ENCODE measurements at regions not wholly inside any gene's neighbourhood (a gene's known extent, or its start where the extent isn't known, plus 50 kb on each side); places are given as distances from the start of the nearest gene placed in this dataset.

GRCh38 chr4:152181150-152181549 lies 354.7 kb downstream of the FBXW7 start:
- TF ChIP-seq YY1 (IDR thresholded peaks at IDR 0.05; ENCODE audit: low read depth) (no peak), EP300 (IDR thresholded peaks at IDR 0.05; ENCODE audit: borderline replicate concordance) (no peak), REST (IDR thresholded peaks at IDR 0.05; ENCODE audit: low read depth) (no peak), RAD21 (IDR thresholded peaks at IDR 0.05; ENCODE audit: low read depth) (no peak), TAF1 (IDR thresholded peaks at IDR 0.05; ENCODE audit: low read depth) (no peak), MAX (IDR thresholded peaks at IDR 0.05) (no peak)
